ENCODE measurements at regions not wholly inside any gene's neighbourhood (a gene's known extent, or its start where the extent isn't known, plus 50 kb on each side); places are given as distances from the start of the nearest gene placed in this dataset.

DNA sequence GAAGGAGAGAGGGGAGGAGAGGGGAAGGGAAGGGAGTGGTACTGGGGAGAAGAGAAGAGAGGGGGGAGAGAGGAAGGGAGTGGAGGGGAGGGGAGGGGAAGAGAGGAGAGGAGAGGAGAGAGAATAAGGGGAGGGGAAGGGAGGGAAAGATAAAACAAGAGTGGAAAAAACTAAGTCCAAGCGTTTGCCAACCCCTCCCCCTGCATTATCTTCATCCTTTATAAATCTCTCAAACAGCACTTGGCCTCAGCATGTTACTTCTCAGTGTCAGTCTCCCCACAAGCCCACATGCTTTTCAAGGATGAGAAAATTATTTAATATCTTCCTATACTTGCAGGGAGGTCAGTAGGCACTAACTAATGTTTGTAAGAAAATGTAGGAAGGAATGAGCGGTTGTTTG, 204.5 kb downstream of the LSM5 start:
- Mint-ChIP-seq H3K9me3 (peaks cover 5% of the 10 kb centered on the region), H3K27ac (ENCODE audit: low read depth) (no peak overlapping the region), H3K36me3 (ENCODE audit: insufficient read depth) (no peaks in the 10 kb centered on the region), H3K27me3 (no peaks in the 10 kb centered on the region), H3K4me3 (no peak overlapping the region), H3K4me1 (no peaks in the 10 kb centered on the region)
- no peak for DNase-seq (ENCODE audit: low spot score in 2 of 2)
- ATAC-seq (replicated peaks; ENCODE audit: extremely low read depth, poor library complexity, severe bottlenecking): no peak

- Mint-ChIP-seq H3K4me3 (no peak overlapping the region), H3K36me3 (ENCODE audit: insufficient read depth) (no peaks in the 10 kb centered on the region), H3K27me3 (peaks cover 7% of the 10 kb centered on the region), H3K4me1 (no peaks in the 10 kb centered on the region), H3K27ac (ENCODE audit: low read depth) (no peak overlapping the region), H3K9me3 (peaks cover 5% of the 10 kb centered on the region)
- no peak for DNase-seq (ENCODE audit: low spot score in 2 of 2)
- ATAC-seq (replicated peaks; ENCODE audit: extremely low read depth, poor library complexity, severe bottlenecking): no peak
Measured at GRCh38 chr7:32283546-32283945, 206.6 kb downstream of the LSM5 start.

DNA sequence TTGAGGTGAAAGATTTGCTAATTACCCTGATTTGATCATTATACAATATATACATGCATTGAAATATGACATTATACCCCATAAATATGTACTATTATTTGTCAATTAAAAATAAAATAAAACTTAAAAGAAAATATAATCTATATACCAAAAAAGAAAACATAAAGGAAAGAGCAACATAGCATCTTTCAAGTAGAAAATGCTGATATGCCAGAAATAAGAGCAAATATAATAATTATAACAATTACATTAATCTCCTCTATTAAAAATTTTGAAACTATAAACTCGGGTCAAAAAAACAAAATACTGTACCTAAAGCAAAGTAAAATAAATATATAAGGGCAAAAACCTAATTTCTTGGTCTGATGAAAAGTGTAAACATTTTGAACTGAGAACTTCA, 209.3 kb upstream of the PDE1C start:
- DNase-seq (ENCODE audit: low spot score in 2 of 2) (no peak), ATAC-seq (replicated peaks; ENCODE audit: extremely low read depth, poor library complexity, severe bottlenecking) (no peak)
- H3K9me3 Mint-ChIP-seq: peaks cover 5% of the 10 kb centered on the region
- no peaks in the 10 kb centered on the region for H3K4me1 Mint-ChIP-seq
- H3K36me3 Mint-ChIP-seq (ENCODE audit: insufficient read depth): no peaks in the 10 kb centered on the region
- H3K27me3 Mint-ChIP-seq: peaks cover 20% of the 10 kb centered on the region
- H3K4me3 Mint-ChIP-seq: no peak overlapping the region
- no peak overlapping the region for H3K27ac Mint-ChIP-seq (ENCODE audit: low read depth)

- DNase-seq (ENCODE audit: low spot score in 2 of 2) (no peak), ATAC-seq (replicated peaks; ENCODE audit: extremely low read depth, poor library complexity, severe bottlenecking) (no peak)
- no peaks in the 10 kb centered on the region for H3K9me3 Mint-ChIP-seq
- peaks cover 20% of the 10 kb centered on the region for H3K27me3 Mint-ChIP-seq
- H3K4me3 Mint-ChIP-seq: no peak overlapping the region
- H3K27ac Mint-ChIP-seq (ENCODE audit: low read depth): no peak overlapping the region
- no peaks in the 10 kb centered on the region for H3K4me1 Mint-ChIP-seq
- H3K36me3 Mint-ChIP-seq (ENCODE audit: insufficient read depth): peaks cover 1% of the 10 kb centered on the region
Measured at GRCh38 chr7:32275216-32276009, 205.2 kb upstream of the PDE1C start.

DNA sequence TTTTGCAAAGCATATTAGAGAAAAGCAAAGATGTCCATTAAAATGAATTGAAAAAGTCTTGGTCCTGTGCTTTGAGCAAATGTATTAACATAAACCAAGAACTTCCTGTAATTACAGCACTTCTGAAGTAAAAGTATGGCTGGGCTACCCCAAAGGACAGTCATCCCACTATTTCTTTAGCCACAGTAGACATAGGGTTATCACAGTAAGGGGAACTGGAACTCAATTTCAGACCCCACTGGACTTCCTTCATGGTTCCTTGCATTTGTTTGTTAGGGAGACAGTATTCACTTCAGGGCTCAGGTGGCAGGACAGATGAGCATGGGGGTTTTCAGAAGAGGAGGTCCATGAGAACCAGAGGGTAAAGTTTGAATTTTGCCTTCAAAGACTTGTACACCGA, 203.1 kb upstream of the PDE1C start:
- H3K36me3 Mint-ChIP-seq (ENCODE audit: insufficient read depth): peaks cover 1% of the 10 kb centered on the region
- no peak for ATAC-seq (replicated peaks; ENCODE audit: extremely low read depth, poor library complexity, severe bottlenecking)

GRCh38 chr7:32266932-32267475, 196.8 kb upstream of the PDE1C start:
- H3K27me3 Mint-ChIP-seq: peaks cover 20% of the 10 kb centered on the region
- peaks cover 9% of the 10 kb centered on the region for H3K9me3 Mint-ChIP-seq
- no peak overlapping the region for H3K27ac Mint-ChIP-seq (ENCODE audit: low read depth)
- DNase-seq (ENCODE audit: low spot score in 2 of 2) (no peak), ATAC-seq (replicated peaks; ENCODE audit: extremely low read depth, poor library complexity, severe bottlenecking) (no peak)
- H3K36me3 Mint-ChIP-seq (ENCODE audit: insufficient read depth): peaks cover 1% of the 10 kb centered on the region
- no peak overlapping the region for H3K4me3 Mint-ChIP-seq
- H3K4me1 Mint-ChIP-seq: no peaks in the 10 kb centered on the region

More for the DNA sequence above, 203.1 kb upstream of the PDE1C start:
- H3K4me3 Mint-ChIP-seq: no peak overlapping the region
- no peak overlapping the region for H3K27ac Mint-ChIP-seq (ENCODE audit: low read depth)
- H3K27me3 Mint-ChIP-seq: peaks cover 11% of the 10 kb centered on the region
- DNase-seq (ENCODE audit: low spot score in 2 of 2): no peak
- H3K9me3 Mint-ChIP-seq: no peaks in the 10 kb centered on the region
- H3K4me1 Mint-ChIP-seq: no peaks in the 10 kb centered on the region

DNA sequence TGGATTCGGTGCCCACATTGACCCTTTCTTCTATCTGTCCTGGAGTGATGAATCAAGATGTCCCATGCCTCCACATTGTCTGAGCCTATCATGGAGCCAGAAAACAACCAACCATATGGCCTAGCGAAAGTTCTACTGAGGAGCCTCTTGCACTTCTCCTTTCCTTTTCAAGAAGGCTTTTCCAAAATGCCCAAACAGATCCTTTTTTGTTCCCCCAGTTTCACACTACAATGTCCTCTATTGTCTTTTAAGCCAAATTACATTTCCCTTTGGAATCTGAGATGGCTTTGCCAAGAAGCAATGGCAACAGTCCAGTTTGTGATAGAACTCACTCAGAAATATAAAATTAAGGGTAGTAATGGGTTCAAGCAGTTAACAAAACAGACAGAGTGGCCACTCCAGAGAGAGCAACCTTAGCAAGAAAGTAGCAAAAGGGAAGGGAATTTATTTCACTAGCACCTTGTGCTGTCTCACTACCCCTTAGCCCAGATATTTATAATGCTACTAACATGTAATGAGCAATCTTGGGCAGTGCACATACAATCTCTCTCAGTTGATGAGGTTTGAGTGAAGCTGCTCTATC, 194.6 kb upstream of the PDE1C start:
- Mint-ChIP-seq H3K9me3 (peaks cover 9% of the 10 kb centered on the region), H3K27ac (ENCODE audit: low read depth) (no peak overlapping the region), H3K36me3 (ENCODE audit: insufficient read depth) (no peaks in the 10 kb centered on the region), H3K4me1 (no peaks in the 10 kb centered on the region), H3K27me3 (peaks cover 20% of the 10 kb centered on the region), H3K4me3 (no peak overlapping the region)
- no peak for ATAC-seq (replicated peaks; ENCODE audit: extremely low read depth, poor library complexity, severe bottlenecking)
- DNase-seq (ENCODE audit: low spot score in 2 of 2): no peak

DNA sequence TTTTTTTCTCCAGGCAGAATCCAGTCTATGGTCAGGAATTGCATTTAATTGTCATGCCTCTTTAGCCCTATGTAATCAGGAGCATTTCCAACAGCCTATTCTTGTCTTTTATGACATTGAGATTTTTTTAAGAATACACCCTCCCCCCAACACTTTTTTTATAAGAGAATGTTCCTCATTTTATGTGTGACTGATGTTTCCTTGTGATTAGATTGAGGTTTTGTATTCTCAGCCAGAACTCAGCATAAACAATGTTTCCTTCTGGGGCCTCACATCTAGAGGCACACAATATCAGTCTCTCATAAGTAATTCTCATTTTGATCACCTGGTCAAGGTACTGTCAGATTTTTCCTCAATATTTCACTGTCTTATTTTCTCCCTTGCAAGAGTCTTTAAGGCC, 193.4 kb upstream of the PDE1C start:
- peaks cover 20% of the 10 kb centered on the region for H3K27me3 Mint-ChIP-seq
- no peak overlapping the region for H3K4me3 Mint-ChIP-seq
- no peaks in the 10 kb centered on the region for H3K4me1 Mint-ChIP-seq
- H3K9me3 Mint-ChIP-seq: peaks cover 9% of the 10 kb centered on the region
- no peak overlapping the region for H3K27ac Mint-ChIP-seq (ENCODE audit: low read depth)
- ATAC-seq (replicated peaks; ENCODE audit: extremely low read depth, poor library complexity, severe bottlenecking) (no peak), DNase-seq (ENCODE audit: low spot score in 2 of 2) (no peak)
- H3K36me3 Mint-ChIP-seq (ENCODE audit: insufficient read depth): no peaks in the 10 kb centered on the region

DNA sequence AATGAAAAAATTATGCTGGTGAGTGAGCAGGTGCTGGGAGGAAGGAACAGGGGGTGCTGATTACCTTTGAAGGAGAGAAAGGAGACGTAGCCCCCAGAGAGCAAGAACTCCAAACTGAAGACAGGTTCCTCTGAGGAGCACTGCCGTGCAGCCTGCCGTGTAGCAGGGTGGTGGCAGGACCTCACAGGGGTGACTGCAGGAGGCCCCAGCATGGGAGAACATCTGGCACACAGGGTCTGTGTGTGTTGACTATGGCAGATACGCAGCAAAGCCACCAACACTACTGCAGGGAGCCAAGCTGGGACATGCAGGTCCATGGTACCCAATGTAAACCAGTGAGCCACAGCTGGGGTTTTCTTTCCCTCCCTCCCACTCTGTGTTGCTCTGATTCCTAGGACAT, 192.1 kb upstream of the PDE1C start:
- DNase-seq (ENCODE audit: low spot score in 2 of 2) (no peak), ATAC-seq (replicated peaks; ENCODE audit: extremely low read depth, poor library complexity, severe bottlenecking) (no peak)
- H3K27ac Mint-ChIP-seq (ENCODE audit: low read depth): no peak overlapping the region
- H3K36me3 Mint-ChIP-seq (ENCODE audit: insufficient read depth): no peaks in the 10 kb centered on the region
- H3K4me1 Mint-ChIP-seq: no peaks in the 10 kb centered on the region
- peaks cover 9% of the 10 kb centered on the region for H3K9me3 Mint-ChIP-seq
- peaks cover 20% of the 10 kb centered on the region for H3K27me3 Mint-ChIP-seq
- H3K4me3 Mint-ChIP-seq: no peak overlapping the region

DNA sequence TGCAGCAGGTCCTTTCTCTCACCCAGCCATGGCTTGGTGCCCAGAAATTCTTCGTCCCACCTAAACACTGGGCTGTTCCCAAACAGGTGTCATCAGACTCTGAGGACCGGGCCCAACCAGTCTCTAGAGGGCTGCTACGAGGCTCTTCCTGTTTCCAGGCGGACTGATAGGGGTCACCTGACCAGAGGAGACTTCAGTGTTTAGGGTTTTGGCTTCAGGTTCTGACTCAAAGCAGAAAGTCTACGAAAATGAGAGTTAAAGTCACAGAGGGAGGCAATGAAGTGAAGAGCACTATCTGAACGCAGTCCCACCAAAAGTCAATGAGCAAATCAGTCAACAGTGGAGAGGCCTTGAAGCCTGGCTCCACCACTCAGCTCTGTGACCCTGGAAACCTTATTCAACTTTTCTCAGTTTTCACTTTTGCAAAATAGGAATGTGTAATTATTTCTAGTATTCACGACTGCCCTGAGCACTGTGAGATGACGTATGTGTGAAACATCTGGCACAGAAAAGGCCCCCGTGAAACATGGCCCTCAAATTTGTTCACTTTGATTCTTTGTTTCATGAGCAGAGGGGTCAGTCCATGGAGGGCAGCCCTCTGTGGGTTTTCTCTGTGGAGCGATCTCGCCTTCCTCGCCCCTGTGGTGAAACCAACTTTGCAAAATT, 189.9 kb upstream of the PDE1C start:
- Mint-ChIP-seq H3K9me3 (peaks cover under 1% of the 10 kb centered on the region), H3K27ac (ENCODE audit: low read depth) (no peak overlapping the region), H3K4me3 (no peak overlapping the region), H3K4me1 (no peaks in the 10 kb centered on the region), H3K27me3 (peaks cover 4% of the 10 kb centered on the region), H3K36me3 (ENCODE audit: insufficient read depth) (no peaks in the 10 kb centered on the region)
- DNase-seq (ENCODE audit: low spot score in 2 of 2) (no peak), ATAC-seq (replicated peaks; ENCODE audit: extremely low read depth, poor library complexity, severe bottlenecking) (no peak)

- no peaks in the 10 kb centered on the region for H3K9me3 Mint-ChIP-seq
- ATAC-seq (replicated peaks; ENCODE audit: extremely low read depth, poor library complexity, severe bottlenecking) (no peak), DNase-seq (ENCODE audit: low spot score in 2 of 2) (no peak)
- no peak overlapping the region for H3K27ac Mint-ChIP-seq (ENCODE audit: low read depth)
- no peaks in the 10 kb centered on the region for H3K27me3 Mint-ChIP-seq
- H3K36me3 Mint-ChIP-seq (ENCODE audit: insufficient read depth): no peaks in the 10 kb centered on the region
- H3K4me1 Mint-ChIP-seq: no peaks in the 10 kb centered on the region
- no peak overlapping the region for H3K4me3 Mint-ChIP-seq
Measured at GRCh38 chr7:32258265-32258664, 188.1 kb upstream of the PDE1C start.

- no peak for DNase-seq (ENCODE audit: low spot score in 2 of 2)
- no peak overlapping the region for H3K27ac Mint-ChIP-seq (ENCODE audit: low read depth)
- H3K4me3 Mint-ChIP-seq: no peak overlapping the region
- H3K36me3 Mint-ChIP-seq (ENCODE audit: insufficient read depth): no peaks in the 10 kb centered on the region
- no peaks in the 10 kb centered on the region for H3K27me3 Mint-ChIP-seq
- no peaks in the 10 kb centered on the region for H3K4me1 Mint-ChIP-seq
- no peak for ATAC-seq (replicated peaks; ENCODE audit: extremely low read depth, poor library complexity, severe bottlenecking)
- H3K9me3 Mint-ChIP-seq: no peaks in the 10 kb centered on the region
Measured at GRCh38 chr7:32257621-32258020, 187.4 kb upstream of the PDE1C start.

DNA sequence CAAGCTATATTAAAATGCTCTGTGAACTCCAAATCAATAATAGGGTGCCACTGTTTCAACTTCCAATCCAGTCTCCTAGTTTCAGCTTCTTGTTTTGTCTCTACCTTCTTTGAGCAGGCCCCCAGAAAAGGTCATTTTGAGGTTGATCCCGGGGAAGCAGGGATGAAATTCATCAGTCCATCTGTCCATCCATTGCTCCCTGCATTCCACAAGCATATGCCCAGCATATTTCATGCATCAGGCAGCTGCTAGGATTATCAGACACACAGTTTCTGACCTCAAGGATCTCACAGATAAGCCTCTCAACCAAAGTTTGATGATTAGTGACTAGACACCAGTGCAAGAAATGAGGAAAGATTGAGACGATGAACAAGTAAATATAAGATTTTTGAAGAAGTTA, 186.6 kb upstream of the PDE1C start:
- ATAC-seq (replicated peaks; ENCODE audit: extremely low read depth, poor library complexity, severe bottlenecking) (no peak), DNase-seq (ENCODE audit: low spot score in 2 of 2) (no peak)
- Mint-ChIP-seq H3K9me3 (no peaks in the 10 kb centered on the region), H3K36me3 (ENCODE audit: insufficient read depth) (no peaks in the 10 kb centered on the region), H3K27me3 (no peaks in the 10 kb centered on the region), H3K27ac (ENCODE audit: low read depth) (no peak overlapping the region), H3K4me1 (no peaks in the 10 kb centered on the region), H3K4me3 (no peak overlapping the region)
